GM10266 (cell line): ENCODE measurements at regions not wholly inside any gene's neighbourhood (a gene's known extent, or its start where the extent isn't known, plus 50 kb on each side); places are given as distances from the start of the nearest gene placed in this dataset.
"Not testable (repeated sequence)": the region's sequence is repeated elsewhere in the genome, so short reads cannot be mapped to it uniquely, and the experiment has no call there.

ENCODE experiments used
- DNase-seq: peaks from one replicate; pipeline ENCODE4 v3.0.0; 2012; ENCODE audit errors: extremely low spot score
- CTCF ChIP-seq: IDR thresholded peaks from 2 replicates; pipeline ENCODE4 v1.5.1; 2012; ENCODE audit warnings: mild to moderate bottlenecking, low read depth; ENCODE audit not compliant: control insufficient read depth, insufficient read depth; ENCODE audit errors: missing control alignments

GRCh38 chr21:27321791-27322190 is 354.9 kb upstream of the ADAMTS5 start:
- no peak for TF ChIP-seq CTCF
- DNase-seq: no peak

DNA sequence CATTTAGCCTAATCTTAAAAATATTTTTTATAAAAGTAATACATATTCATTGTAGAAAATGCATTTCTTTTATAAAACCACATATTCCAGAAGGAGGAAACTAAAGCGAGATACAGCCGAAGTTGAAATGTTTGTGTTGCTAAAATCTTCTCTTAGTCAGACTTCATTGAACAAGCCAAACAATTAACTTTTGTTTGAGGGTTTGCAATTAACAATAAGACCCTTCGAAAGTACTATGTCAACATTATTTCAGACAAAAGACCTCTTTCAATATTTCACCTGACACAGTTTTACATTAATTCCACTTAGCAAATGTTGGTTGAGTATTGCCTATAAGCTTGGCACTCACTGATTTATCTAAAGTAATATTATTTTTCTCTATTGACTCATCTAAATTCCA is 354.0 kb upstream of the ADAMTS5 start:
- DNase-seq: no peak
- TF ChIP-seq CTCF: no peak

- not testable (repeated sequence) for DNase-seq
These were observed 350.7 kb upstream of the ADAMTS5 start for GRCh38 chr21:27317601-27318000.

GRCh38 chr21:27315373-27315772 is 348.5 kb upstream of the ADAMTS5 start:
- no peak for DNase-seq
- no peak for TF ChIP-seq CTCF

DNA sequence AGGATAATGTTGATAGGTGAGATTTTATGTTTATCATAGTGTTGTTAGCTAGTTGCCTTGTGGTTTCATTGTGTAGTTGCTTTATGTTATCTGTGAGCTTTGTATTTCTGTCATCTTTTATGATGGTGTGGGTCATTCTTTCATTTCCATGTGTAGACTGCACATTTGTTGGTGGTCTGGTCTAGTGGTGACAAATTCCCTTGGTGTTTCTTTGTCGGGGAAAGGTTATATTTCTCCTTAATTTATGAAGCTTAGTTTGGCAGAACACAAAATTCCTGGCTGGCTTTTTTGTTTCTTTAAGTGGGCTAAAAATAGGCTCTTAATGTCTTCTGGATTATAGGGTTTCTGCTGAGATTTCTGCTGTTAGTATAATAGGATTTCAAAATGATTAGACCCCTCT is 347.2 kb upstream of the ADAMTS5 start:
- TF ChIP-seq CTCF: no peak
- DNase-seq: no peak

DNA sequence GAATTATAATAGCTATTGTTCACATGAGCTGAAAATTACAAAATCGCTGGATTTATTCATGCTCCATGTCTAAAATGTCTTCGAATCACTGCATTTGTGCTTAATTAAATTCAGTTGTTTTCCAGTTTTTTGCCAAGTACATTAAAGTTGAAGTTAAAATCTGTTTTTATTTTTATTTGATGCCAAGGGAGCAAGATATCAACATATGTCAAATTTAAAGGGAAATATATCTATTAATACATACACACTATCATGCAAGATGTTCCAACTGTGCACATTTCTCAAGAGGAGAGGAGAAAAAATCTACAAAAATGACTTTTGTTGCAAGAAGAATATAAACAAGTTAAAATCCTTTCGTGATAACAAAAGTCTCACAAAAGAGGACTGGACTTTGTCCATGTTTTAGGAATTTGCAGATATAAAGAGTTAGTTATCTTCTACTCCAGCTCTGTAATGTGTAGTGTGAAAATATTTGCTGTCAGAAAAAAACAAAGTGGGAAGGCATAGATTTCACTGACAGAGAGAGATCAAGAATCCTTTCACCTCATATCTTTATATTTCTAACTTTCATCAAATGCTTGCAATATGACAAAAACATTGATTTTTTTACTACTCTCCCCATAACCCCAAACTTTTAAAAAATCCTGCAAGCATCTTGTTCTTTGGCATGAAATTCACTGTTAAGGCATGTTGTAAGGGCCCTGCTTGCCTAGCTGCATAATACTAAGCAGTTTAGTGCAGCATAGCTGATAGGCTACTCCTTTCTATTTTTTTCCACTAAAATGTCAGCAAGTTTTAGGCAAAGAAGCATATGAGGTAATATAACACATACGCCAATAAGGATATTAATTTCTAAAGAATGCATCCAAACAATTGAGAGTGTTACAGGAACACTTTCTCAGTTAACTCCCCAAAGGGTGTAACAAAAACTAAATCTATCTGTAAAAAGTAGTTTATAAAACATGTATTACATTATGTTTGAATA is 340.2 kb upstream of the ADAMTS5 start:
- DNase-seq: no peak
- TF ChIP-seq CTCF: no peak

- no peak for TF ChIP-seq CTCF
- DNase-seq: no peak
These were observed 339.3 kb upstream of the ADAMTS5 start for GRCh38 chr21:27306206-27306605.
